ENCODE measurements at regions not wholly inside any gene's neighbourhood (a gene's known extent, or its start where the extent isn't known, plus 50 kb on each side); places are given as distances from the start of the nearest gene placed in this dataset.

DNA sequence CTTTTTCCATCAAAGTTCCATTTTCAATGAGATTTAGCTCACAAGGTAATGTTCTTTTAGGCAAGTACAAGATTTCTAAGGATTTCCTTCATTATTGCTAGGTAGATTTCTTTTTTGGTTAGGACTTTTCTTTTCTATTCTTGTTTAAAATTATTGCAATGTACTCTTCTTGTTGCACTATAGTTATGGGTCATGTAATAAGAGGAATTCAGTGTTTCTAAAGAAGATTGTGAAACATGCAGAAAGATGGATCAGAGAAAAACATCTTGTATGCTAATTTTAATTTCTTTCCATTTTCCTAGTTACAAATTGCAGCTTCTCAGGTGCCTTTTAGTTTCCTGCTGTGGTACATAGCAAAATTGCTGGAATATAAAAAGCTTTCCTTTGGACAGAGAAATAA is 56.1 kb downstream of the BTG1 start:
- no peak for DNase-seq (ENCODE audit: low read depth in 3 of 3, low spot score in 1 of 3)

DNA sequence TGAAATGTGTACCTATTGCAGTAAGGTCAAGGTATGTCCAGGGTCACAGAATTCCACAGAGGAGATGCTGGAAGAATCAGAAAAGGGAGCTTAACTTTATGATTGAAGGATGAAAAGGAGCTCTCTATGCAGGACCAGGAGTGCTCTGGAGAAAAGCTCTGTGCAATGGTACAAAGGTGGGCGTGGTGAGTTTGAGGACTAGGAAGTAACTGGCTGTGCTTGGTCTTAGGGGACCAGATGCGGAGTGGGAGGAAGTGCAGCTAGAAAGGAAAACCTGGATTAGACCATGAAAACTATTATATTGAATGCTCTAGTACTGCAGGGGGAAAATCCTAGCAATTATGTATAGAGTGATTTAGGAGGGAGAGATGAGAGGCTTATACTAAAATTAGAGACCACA is 56.8 kb downstream of the BTG1 start:
- DNase-seq (ENCODE audit: low read depth in 3 of 3, low spot score in 1 of 3): no peak

DNA sequence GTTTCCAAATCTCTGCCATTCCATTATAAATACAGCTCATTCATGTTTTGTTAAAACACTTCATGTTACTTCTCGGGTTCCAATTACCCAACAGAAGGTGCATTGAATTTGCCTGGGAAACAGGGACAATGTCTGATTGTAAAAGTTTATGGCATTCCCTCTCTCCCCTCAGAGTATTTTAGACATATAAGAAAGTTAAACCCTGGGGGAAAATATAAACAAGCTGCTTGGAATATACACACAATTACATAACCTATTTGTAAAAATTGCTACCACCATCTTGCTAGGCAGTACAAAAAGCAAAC is 60.0 kb downstream of the BTG1 start:
- DNase-seq (ENCODE audit: low read depth in 3 of 3, low spot score in 1 of 3): no peak

- DNase-seq (ENCODE audit: low read depth in 3 of 3, low spot score in 1 of 3): no peak
Measured at GRCh38 chr12:92085040-92085735, 60.5 kb downstream of the BTG1 start.

DNA sequence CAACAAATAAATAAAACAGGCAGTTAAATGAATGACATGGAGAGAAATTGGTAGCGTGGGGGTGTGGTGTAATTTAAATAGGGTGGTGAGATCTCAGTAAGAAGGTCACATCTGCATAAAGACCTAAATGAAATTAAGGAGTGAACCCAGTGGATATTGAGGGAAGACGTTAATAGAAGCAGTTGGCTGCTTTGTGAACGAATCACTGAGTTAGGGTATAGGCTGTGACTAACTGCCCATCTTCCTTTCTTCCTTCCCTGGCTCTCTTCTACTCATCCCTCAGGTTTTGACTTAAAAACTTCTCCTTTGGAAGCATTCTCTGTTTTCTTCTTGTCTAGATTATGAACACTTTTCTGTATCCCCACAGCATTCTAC is 64.7 kb downstream of the BTG1 start:
- DNase-seq (ENCODE audit: low read depth in 3 of 3, low spot score in 1 of 3): no peak

DNA sequence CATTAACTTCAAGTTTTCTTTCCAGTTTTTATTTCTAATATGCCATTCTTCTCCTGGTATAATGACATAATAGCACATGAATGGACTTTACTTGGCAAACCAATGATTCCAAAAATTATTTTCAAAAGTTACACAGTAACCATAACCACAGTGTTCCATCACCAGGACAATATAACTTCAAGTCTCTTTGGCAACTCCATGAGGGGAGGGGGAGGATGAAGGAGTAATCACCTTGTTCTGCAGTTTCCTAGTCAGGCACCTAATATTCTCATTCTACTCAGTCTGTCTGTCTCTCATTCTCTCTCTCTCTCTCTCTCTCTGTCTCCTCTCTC is 66.6 kb downstream of the BTG1 start:
- no peak for DNase-seq (ENCODE audit: low read depth in 3 of 3, low spot score in 1 of 3)

DNA sequence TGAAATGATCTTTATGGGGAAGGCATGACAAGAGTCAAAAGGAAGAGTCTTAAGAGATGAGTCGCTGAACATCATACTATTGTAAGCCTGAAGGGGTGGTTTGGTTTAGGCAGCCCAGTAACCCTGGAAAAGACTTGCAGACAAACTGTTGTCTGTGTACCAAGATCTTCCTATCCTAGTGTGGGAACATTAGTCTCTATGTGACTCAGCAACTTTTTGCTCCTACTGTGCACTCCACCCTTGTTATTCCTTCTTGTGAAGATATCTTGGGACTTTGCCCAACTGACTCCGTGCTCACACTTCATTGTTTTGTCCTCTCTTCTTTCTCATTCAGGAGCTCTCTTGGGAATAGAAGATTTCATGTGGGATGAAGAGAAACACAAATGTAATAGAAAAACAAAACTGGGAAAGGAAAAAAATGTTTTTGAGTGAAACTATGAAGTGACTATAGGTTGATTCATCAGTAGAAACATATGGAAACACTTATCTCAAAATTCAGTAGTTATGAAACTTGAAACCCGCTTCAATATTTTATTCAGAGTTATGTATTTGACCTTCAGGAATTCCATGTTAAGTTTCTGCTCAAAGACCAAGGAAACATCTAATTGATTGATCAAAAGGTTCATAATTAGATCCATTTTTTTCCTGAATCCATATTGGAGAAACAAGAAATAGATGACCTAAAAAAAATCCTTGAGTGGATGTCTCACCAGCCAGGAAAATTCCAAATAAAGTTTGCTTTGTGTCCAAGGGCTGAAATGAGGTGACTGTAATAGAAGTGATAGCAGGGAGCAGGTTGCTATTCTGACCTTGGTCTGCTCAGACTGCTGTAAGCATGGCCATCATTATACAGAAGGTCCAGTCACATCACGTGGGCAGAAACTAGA is 67.2 kb downstream of the BTG1 start:
- no peak for DNase-seq (ENCODE audit: low read depth in 3 of 3, low spot score in 1 of 3)

DNA sequence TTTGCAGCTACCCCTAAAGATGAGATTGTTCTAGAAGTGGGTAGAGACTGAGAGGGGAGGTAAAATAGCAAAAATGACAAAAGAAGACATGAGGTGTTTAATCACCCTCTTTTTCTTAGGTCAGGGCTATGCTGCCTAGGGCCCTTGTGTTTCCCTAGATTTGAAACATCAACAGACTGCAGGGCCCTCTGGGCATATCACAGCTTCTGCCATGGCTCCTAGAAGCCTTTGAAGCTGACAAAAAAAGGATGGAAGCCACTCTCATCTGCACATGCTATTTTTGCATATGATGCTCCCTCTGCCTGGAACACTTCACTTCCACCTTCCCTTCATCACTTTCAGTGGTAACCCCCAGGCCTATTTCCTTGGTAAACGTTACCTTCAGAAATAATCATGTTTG is 68.1 kb downstream of the BTG1 start:
- no peak for DNase-seq (ENCODE audit: low read depth in 3 of 3, low spot score in 1 of 3)

DNA sequence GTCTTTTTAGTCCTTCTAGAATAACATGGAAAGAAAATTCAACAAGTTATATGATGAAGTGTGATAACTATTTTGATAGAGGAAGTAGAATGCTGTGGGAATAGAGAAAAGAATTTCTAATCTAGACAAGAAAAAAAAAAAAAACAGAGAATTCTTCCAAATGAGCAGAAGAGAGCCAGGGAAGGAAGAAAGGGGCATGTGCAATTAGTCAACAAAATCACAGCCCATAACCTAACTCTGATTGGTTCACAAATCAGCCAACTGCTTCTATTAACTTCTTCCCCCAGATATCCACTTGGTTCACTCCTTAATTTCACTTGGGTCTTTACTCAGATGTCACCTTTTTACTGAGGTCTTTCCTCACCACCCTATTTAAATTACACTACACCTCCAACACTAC is 69.5 kb downstream of the BTG1 start:
- DNase-seq (ENCODE audit: low read depth in 3 of 3, low spot score in 1 of 3): no peak

DNA sequence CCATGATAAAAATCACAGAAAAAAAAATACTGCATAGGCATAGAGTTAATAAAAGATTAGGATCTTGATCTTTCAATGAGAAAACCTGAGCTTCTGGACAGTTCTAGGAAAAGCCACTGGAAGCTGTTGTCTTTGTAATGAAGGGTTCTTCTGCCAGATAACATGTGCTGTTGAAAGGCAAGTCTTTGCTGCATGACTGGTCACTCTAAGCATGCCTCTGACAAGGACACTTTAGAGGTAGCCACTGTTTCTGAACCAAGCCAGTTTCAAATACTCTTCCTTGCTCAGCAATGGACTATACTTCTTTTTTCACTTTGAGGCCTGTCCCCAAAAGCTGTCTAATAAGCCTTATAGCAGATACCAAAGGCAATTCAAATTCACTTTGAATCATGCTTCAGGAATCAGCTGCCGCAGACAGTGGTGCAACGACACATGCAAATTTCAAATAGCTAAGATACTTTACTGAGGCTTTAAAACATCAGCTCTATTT is 70.2 kb downstream of the BTG1 start:
- no peak for DNase-seq (ENCODE audit: low read depth in 3 of 3, low spot score in 1 of 3)

GRCh38 chr12:92074889-92075288 is 70.8 kb downstream of the BTG1 start:
- DNase-seq (ENCODE audit: low read depth in 3 of 3, low spot score in 1 of 3): no peak

DNA sequence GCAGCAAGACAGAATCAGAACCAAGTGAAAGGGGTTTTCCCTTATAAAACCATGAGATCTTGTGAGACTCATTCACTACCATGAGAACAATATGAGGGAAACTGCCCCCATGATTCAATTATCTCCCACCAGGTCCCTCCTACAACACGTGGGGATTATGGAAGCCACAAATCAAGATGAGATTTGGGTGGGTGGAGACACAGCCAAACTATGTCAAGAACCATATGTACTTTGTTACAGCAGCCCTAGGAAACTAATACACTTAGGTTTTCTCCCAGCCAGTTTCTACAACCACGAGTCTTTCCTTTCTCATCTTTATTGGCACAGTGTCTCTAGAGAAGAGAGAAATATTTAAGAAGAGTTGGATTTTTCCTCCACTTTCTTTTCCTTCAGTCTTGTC is 72.6 kb downstream of the BTG1 start:
- DNase-seq (ENCODE audit: low read depth in 3 of 3, low spot score in 1 of 3): no peak

- no peak for DNase-seq (ENCODE audit: low read depth in 3 of 3, low spot score in 1 of 3)
Measured at GRCh38 chr12:92072112-92072511, 73.5 kb downstream of the BTG1 start.

GRCh38 chr12:92070864-92071445 is 74.7 kb downstream of the BTG1 start:
- no peak for DNase-seq (ENCODE audit: low read depth in 3 of 3, low spot score in 1 of 3)

DNA sequence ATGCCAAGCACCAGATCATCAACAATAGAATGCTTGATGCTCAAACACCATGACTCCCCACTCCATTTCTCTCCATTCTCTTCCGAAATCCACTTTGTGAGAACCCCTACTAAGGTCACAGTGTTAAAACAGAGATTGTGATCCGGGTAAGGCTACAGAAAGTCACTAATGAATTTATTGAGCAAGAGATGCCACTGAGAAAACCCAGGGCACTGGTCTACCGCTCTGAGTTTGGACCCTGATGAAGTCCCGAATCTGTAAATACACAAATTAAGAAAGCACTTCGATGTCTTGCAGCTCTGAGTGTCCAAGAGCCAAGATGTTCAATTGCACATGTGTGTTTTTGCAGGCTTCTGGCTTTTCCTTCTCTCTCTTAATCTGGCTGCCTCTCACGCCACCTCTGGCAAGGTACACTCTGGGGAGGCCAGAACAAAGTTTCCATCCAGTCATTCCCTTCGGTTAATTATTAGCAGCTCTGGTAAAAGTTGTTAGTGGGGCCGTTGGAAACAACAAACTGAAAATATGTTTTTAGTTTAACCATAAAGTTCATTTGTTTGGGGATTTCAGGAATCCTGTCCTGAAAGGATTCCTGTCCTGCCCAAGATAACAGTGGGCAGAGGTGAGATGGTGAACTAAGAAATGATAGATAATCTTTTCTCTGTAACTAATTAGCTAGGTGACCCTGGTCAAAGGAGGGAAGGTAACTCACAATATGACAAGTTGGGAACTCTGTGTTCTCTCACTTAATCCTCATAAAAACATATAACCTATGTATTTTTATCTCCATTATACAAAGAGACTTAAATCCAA is 75.4 kb downstream of the BTG1 start:
- DNase-seq (ENCODE audit: low read depth in 3 of 3, low spot score in 1 of 3): no peak

DNA sequence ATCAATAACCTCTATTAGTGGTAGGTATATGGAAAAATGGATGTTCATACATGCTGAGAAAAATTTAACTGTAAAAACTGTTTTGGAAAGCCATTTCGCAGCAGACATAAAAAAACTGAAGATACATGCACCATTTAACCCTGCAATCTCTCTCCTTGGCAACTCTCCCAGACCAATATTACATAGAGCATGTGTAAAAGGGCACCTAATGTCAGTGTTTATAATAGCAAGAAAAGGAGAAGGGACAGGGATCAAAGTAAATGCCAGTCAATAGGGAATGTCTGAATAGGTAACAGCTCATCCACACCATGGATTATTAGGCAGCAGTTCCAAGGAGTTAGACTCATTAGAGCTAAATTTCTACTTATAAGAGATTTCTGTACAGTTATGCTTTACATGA is 77.2 kb downstream of the BTG1 start:
- no peak for DNase-seq (ENCODE audit: low read depth in 3 of 3, low spot score in 1 of 3)

DNA sequence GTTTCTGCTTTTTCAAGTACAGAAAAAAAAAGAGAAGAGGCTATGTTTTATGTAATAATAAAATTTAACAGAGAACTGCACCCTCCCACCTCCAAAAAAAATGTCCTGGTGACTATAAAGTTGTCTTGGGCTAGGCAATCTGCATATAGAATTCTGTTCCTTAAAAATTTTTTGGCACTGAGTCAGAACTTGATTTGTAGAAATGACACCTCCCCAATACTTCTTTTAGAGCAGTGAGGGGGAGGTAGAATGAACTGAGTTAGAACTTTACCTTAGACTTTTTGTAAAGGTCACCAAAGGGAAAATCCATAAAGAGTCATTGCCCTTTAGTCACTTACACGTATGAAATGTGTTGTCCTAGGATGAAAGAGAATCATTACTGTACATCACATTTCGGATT is 80.0 kb downstream of the BTG1 start:
- no peak for DNase-seq (ENCODE audit: low read depth in 3 of 3, low spot score in 1 of 3)

GRCh38 chr12:92065018-92065499 is 80.6 kb downstream of the BTG1 start:
- peak in 2 of 3 donors; percentile 9 to 11 for DNase-seq (ENCODE audit: low read depth in 3 of 3, low spot score in 1 of 3)

DNA sequence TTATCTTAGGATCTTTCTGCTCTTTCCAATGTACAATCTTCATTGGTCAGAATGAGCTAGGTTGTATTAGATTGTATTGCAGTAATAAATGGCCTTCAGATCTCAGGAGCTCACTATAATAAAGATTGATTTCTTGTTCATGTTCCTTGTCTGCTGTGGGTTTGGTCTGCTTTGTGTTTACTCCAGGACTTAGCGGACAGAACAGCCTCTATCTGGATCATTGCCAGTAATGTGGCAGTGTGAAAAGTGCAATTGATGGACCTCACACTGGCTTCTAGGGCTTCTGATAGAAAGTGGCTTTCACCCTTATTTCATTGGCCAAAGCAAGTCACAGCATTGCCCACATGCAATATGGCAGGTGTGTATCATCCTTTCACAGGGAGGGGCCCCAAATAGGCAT is 81.2 kb downstream of the BTG1 start:
- no peak for DNase-seq (ENCODE audit: low read depth in 3 of 3, low spot score in 1 of 3)

DNA sequence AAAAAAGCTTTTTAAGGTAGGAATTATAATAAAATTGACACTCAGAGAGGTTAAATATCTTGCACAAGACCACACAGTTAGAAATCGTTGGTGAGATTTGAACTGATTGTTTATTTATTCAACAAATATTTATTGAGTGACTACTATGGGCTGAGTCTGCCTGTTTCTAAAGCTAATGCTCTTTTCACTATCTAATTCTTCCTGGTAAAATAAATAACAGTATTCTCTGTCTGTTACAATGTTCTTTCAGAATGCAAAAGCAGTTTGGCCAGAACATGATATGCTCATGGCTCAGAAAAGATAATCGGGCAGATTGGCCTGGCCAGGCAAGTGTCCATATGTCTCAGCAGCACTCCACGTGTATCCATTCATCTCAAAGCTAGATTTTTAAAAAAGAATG is 82.0 kb downstream of the BTG1 start:
- no peak for DNase-seq (ENCODE audit: low read depth in 3 of 3, low spot score in 1 of 3)

Data from stimulated activated CD4-positive, alpha-beta T cell treated with anti-CD3 and anti-CD28 coated beads, TNF-alpha, amount 100 ng/mL, for 1 hour (primary cell).